HepG2 (cell line): ENCODE measurements at regions not wholly inside any gene's neighbourhood (a gene's known extent, or its start where the extent isn't known, plus 50 kb on each side); places are given as distances from the start of the nearest gene placed in this dataset.
A peak's percentile ranks its signal among the peaks of the same experiment; 100 is the strongest.

Experiments
- FOXP1 ChIP-seq, 2 experiments: fragments of 450-650 bp in 1 of 2; IDR thresholded peaks; 2 replicates each; pipeline ENCODE4 v1.6.1; 2017 to 2018; ENCODE audit warnings: antibody characterized with exemption in 1 of 2
- HBP1 ChIP-seq: IDR thresholded peaks from 2 replicates; pipeline ENCODE4 v1.6.1; 2016; ENCODE audit warnings: low read depth, control low read depth
- HDAC2 ChIP-seq: sonication (generic); formaldehyde crosslinking; IDR thresholded peaks from 2 replicates; pipeline ENCODE4 v1.4.0; 2020; ENCODE audit warnings: missing genetic modification reagents
- KDM2A ChIP-seq: sonication (generic); formaldehyde crosslinking; IDR thresholded peaks from 2 replicates; pipeline ENCODE4 v1.4.0; 2020; ENCODE audit warnings: low read depth, missing genetic modification reagents, borderline replicate concordance
- PCBP2 ChIP-seq: fragments of 200-400 bp; formaldehyde crosslinking; optimal IDR thresholded peaks from 2 replicates; pipeline ENCODE3; 2018; ENCODE audit warnings: low read length, low read depth; ENCODE audit not compliant: poor library complexity, severe bottlenecking
- PHF20 ChIP-seq: sonication (generic); formaldehyde crosslinking; IDR thresholded peaks from 2 replicates; pipeline ENCODE4 v1.5.0; 2020; ENCODE audit warnings: mild to moderate bottlenecking, missing genetic modification reagents
- RFX3 ChIP-seq: IDR thresholded peaks from 2 replicates; pipeline ENCODE4 v1.6.1; 2016; ENCODE audit warnings: missing biosample characterization, missing genetic modification reagents
- ZHX2 ChIP-seq, 2 experiments: sonication (generic) in 1 of 2; formaldehyde crosslinking in 1 of 2; IDR thresholded peaks; 2 replicates each; pipeline versions ENCODE4 v1.6.1 to v1.9.0; 2014 to 2022; ENCODE audit warnings: antibody characterized with exemption in 1 of 2, borderline replicate concordance in 1 of 2, inconsistent platforms in 1 of 2, low read depth in 1 of 2, missing genetic modification reagents in 1 of 2
- ZMAT3 ChIP-seq: sonication (generic); formaldehyde crosslinking; conservative IDR thresholded peaks from 2 replicates; pipeline ENCODE4 v1.7.0; 2021; ENCODE audit warnings: missing genetic modification reagents
- ZNF205 ChIP-seq: IDR thresholded peaks from 2 replicates; pipeline ENCODE4 v1.6.1; 2018; ENCODE audit warnings: missing biosample characterization, missing genetic modification reagents
- ZNF460 ChIP-seq: sonication (generic); formaldehyde crosslinking; IDR thresholded peaks from 2 replicates; pipeline ENCODE4 v1.5.1; 2020; ENCODE audit warnings: missing genetic modification reagents, mild to moderate bottlenecking, borderline replicate concordance
- ZNF746 ChIP-seq: sonication (generic); formaldehyde crosslinking; IDR thresholded peaks from 2 replicates; pipeline ENCODE4 v1.8.0; 2022; ENCODE audit warnings: mild to moderate bottlenecking, missing genetic modification reagents
- ZNF782 ChIP-seq: sonication (generic); formaldehyde crosslinking; IDR thresholded peaks from 2 replicates; pipeline ENCODE4 v1.4.0; 2020; ENCODE audit warnings: missing genetic modification reagents, mild to moderate bottlenecking, borderline replicate concordance
- ZSCAN25 ChIP-seq: sonication (generic); formaldehyde crosslinking; IDR thresholded peaks from 2 replicates; pipeline ENCODE4 v1.8.0; 2022; ENCODE audit warnings: mild to moderate bottlenecking, missing genetic modification reagents
- TF ChIP-seq, protein P1 (sequence below): sonication (generic); formaldehyde crosslinking; IDR thresholded peaks from 2 replicates; pipeline ENCODE4 v1.8.1; 2023; ENCODE audit warnings: mild to moderate bottlenecking, missing genetic modification reagents, borderline replicate concordance
- TF ChIP-seq, protein P2 (sequence below): IDR thresholded peaks from 2 replicates; pipeline ENCODE4 v1.6.1; 2016; ENCODE audit warnings: missing genetic modification reagents, missing compliant biosample characterization
- TF ChIP-seq, protein P3 (sequence below): sonication (generic); formaldehyde crosslinking; IDR thresholded peaks from 2 replicates; pipeline ENCODE4 v1.4.0; 2020; ENCODE audit warnings: missing genetic modification reagents

- peak; percentile 97 for TF ChIP-seq FOXP1 (IDR thresholded peaks at IDR 0.05)
- TF ChIP-seq FOXP1 (CRISPR knock-in tag; IDR thresholded peaks at IDR 0.05): peak; percentile 100
- TF ChIP-seq, protein P1, sequence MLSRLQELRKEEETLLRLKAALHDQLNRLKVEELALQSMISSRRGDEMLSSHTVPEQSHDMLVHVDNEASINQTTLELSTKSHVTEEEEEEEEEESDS: peak; percentile 82; the same call in 1 of the 2 replicates
- TF ChIP-seq, protein P2, sequence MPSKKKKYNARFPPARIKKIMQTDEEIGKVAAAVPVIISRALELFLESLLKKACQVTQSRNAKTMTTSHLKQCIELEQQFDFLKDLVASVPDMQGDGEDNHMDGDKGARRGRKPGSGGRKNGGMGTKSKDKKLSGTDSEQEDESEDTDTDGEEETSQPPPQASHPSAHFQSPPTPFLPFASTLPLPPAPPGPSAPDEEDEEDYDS: peak; percentile 66
- TF ChIP-seq HDAC2 (CRISPR knock-in tag): peak; percentile 97
- peak; percentile 40; the same call in 1 of the 2 replicates for TF ChIP-seq RFX3
- peak; percentile 88; the same call in 1 of the 2 replicates for TF ChIP-seq ZMAT3
- TF ChIP-seq ZHX2 (IDR thresholded peaks at IDR 0.05; ENCODE audit: low read depth): peak; percentile 41; the same call in 1 of the 2 replicates
- TF ChIP-seq ZHX2 (CRISPR knock-in tag; IDR thresholded peaks at IDR 0.05; ENCODE audit: borderline replicate concordance): no peak; the same call in 1 of the 2 replicates
- peak; percentile 29; the same call in 1 of the 2 replicates for TF ChIP-seq ZNF782
- peak; percentile 92 for TF ChIP-seq ZNF205 (CRISPR knock-in tag)
- TF ChIP-seq HBP1 (CRISPR knock-in tag): peak; percentile 83; the same call in 1 of the 2 replicates
- TF ChIP-seq PCBP2: no peak
- TF ChIP-seq ZSCAN25: 0 out of 2 replicates have a peak, but pooled peaks have one; percentile 36
- TF ChIP-seq, protein P3, sequence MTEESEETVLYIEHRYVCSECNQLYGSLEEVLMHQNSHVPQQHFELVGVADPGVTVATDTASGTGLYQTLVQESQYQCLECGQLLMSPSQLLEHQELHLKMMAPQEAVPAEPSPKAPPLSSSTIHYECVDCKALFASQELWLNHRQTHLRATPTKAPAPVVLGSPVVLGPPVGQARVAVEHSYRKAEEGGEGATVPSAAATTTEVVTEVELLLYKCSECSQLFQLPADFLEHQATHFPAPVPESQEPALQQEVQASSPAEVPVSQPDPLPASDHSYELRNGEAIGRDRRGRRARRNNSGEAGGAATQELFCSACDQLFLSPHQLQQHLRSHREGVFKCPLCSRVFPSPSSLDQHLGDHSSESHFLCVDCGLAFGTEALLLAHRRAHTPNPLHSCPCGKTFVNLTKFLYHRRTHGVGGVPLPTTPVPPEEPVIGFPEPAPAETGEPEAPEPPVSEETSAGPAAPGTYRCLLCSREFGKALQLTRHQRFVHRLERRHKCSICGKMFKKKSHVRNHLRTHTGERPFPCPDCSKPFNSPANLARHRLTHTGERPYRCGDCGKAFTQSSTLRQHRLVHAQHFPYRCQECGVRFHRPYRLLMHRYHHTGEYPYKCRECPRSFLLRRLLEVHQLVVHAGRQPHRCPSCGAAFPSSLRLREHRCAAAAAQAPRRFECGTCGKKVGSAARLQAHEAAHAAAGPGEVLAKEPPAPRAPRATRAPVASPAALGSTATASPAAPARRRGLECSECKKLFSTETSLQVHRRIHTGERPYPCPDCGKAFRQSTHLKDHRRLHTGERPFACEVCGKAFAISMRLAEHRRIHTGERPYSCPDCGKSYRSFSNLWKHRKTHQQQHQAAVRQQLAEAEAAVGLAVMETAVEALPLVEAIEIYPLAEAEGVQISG (CRISPR knock-in tag): peak; percentile 83
- 0 out of 2 replicates have a peak, but pooled peaks have one; percentile 25 for TF ChIP-seq PHF20 (CRISPR knock-in tag)
- TF ChIP-seq ZNF746 (CRISPR knock-in tag): peak; percentile 91; the same call in 1 of the 2 replicates
- peak; percentile 61; the same call in 1 of the 2 replicates for TF ChIP-seq ZNF460 (CRISPR knock-in tag)
- peak; percentile 51; the same call in 1 of the 2 replicates for TF ChIP-seq KDM2A (CRISPR knock-in tag)
These were observed 334.7 kb downstream of the NR2F1-AS1 start (continued) for GRCh38 chr5:93246090-93246855.
